Kidney capillary endothelial cell (primary cell): ENCODE measurements at regions not wholly inside any gene's neighbourhood (a gene's known extent, or its start where the extent isn't known, plus 50 kb on each side); places are given as distances from the start of the nearest gene placed in this dataset.

Experiments used
- DNase-seq: peaks from one replicate; pipeline ENCODE4 v3.0.0-alpha.2; 2018; ENCODE audit warnings: low spot score

DNA sequence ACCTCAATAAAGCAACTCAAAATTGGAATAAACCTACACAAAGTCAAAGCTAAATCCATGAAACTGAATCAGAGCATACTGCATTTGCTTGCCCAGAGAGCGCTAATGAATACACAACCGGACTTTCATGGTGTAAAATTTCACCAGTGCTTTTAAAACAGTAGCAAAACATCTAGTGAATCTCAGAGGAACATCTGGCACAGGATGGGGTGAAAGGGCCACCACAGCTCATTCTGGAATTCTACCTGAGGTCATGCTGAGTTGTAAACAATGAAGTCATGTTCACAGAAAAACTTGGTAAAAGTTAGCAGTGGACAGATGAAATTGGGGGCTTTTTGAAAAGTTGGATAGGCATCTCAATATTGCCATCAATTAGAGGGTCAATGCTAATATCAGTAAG lies 125.6 kb upstream of the STXBP5 start:
- no peak for DNase-seq

DNA sequence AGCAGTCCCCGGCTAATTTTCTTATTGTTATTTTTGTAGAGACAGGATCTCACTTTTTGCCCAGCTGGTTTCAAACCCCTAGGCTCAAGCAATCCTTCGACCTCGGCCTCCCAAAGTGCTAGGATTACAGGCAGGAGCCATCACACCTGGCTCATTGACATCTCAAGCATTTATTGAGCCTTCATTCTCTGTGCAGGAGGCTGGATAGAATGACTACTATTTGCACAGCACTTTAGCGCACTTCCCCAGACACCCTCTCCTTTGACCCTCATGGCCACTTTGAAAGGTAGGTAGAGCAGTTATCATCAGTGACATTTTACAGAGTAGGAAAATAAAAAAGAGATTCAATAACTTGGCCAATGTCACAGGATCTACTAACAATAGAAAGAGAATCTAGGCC lies 124.0 kb upstream of the STXBP5 start:
- no peak for DNase-seq

DNA sequence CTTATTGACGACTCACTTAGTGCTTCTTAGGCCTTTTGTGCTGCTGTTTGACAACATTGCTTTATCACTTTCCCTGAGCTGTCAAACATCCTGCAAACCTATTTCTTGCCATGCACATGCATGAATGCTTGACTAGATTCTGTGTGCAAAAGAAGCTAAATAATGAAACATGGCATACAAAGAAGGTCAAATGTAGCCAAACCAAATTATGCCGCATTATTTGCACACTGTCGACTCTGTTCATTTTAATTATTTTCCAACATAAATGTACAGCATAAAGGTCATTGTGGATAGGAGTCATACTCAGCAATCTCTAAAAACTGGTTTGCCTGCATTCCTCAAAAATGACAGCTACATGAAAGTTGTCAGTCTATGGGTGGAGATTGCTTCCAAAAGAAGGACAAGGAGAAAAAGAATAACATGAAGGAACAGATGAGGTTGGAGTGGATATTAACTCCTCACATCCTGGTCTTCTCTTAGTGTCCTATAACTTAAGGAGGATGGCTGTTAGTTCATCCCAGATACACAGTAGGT lies 123.1 kb upstream of the STXBP5 start:
- DNase-seq = no peak

DNA sequence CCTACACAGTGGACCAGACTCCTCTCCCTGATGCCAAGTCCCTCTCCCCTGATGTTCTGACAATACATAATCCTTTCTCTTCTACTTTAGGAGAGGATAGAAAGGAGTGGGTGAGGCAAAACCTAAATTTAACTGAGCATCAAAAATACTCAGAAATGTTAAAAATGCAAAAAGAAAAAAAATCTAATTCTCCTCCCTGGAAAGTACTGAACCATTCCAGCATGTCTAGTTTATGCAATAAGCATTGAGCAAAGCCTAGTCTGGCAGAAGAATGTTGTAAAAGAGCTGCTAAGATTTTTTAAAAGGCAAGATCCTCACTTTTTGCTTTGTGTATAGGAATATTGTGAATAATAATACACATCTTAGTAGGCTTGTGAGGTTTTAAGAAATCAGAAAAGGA lies 116.6 kb upstream of the STXBP5 start:
- no peak for DNase-seq

DNA sequence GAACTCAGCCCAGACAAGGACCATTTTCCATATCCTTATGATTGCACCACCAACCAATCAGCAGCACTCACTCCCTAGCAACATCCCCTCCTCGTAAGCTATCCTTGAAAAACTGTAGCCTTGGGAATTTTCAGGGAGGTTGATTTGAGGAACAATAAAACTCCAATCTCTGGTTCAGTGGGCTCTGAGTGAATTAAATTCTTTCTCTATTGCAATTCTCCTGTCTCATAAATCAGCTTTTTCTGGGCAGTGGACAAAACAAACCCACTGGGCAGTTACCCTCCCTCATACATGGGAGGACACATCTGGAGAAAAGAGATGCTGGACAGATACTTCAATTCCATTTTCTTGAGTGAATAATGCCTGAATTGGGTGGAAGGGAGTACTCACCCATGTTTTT lies 115.4 kb upstream of the STXBP5 start:
- DNase-seq = no peak

DNA sequence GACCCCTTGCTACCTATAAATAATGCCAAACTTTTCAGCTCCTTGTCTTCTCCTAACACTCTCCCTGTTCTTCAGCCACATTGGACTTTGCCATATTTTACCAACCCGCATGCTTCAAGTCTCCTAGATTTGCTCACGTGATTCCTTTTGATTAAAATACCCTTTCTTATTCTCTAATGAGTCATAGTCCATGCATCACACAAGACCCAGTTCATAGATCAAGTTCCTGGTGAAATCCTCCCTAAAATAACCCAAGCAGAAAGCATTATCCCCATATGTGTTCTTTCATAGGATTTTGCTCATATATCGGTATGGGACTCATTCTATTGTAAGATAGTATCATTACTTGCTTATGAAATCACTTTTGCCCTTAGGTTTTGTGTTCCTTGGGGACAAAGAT lies 108.9 kb upstream of the STXBP5 start:
- no peak for DNase-seq

DNA sequence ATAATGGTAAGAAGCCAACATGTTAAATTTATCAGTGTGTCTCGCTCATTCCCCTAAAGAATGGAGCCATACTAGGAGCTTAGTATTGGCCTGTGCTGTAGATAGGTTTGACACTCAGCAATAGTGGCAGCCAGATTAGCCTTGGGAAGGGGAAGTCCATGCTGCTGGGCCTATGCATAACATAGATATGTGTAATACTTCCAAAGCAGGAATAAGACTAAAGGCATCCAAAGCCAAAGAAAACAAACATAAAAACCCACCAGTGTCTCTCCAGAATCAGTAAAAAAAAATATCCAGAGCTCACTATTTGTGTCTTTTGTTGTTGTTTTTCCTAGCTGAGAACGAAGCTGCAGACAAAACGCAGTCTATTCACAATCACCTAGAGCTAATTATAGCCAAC lies 104.2 kb upstream of the STXBP5 start:
- DNase-seq = no peak

DNA sequence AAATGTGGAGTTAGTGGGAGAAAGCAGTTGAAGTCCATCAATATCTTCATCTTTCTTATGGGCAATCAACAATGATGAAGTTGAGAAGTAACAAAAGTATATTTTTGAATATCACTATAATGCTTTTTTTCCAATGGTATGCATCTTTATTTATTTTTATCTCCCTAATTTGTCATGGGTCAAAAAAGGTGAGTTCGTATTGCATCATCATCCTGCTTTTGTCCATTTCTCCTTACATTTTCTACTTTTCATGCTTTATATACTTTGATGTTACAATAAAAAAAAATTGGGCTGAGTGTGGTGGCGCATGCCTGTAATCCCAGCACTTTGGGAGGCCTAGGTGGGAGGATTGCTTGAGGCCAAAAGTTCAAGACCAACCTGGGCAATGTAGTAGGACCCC lies 101.2 kb upstream of the STXBP5 start:
- DNase-seq = no peak

DNA sequence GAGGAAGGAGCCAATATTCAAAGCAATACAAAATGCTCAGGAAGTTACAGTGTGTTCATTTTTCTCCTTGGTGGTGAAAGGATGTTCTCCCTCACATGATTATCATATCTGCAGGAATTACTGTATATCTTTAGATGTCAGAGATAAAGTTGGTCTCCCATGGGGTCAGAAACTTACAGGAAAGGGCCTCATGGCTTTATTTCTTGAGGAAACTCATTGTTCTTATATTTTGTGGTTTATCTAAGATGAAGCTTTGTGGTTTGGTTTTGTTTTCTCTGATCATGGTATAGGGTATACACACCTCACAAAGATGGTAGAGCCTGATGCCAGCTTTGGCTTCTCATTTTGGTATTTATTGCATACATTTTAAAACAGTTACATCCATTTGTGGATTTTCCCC lies 100.5 kb upstream of the STXBP5 start:
- no peak for DNase-seq

DNA sequence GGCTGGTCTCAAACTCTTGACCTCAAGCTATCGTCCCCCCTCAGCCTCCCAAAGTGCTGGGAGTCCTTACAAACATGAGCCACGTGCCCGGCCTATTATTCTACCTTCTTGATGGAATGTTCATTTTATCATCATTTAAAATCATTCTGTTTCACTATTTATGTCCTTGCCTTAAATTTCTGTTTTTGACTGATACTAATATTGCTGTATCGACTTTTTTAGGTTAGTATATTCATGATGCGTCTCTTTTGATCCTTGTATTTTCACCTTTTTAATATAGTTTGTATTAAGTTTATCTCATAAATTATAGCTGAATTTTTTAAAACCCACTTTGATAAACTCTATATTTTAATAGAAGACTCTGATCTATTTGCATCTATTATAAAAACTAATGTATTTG lies 98.4 kb upstream of the STXBP5 start:
- DNase-seq = no peak

DNA sequence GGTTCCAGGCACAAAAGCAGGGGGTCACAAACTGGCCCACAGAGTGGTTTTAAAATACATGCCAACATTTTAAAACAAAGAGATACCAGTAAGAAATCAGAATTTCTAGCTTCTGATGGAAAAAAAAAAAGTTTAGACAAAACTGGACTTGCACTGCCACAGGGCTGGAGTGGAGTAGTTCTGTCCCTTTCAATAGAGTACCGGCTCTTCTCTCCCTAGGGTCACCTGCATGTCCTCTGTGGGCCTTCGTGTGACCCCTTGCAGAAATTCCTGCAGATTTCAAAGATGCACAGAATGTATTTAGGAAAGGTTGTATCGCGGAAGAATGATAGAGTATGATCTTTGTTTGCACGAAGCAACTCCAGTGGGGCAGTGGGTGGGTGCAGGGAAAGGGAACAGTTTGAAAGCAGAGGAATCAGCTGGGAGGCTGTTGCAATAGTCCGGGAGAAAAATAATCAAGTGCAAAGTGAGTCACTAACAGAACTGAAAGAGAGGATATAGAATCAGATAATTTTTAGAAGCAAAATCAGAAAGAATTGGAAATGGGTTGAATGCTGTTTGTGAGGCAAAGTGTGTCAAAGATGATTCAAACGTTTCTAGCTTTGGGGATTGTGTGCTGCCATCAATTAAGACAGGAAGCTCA lies 97.3 kb upstream of the STXBP5 start:
- no peak for DNase-seq

DNA sequence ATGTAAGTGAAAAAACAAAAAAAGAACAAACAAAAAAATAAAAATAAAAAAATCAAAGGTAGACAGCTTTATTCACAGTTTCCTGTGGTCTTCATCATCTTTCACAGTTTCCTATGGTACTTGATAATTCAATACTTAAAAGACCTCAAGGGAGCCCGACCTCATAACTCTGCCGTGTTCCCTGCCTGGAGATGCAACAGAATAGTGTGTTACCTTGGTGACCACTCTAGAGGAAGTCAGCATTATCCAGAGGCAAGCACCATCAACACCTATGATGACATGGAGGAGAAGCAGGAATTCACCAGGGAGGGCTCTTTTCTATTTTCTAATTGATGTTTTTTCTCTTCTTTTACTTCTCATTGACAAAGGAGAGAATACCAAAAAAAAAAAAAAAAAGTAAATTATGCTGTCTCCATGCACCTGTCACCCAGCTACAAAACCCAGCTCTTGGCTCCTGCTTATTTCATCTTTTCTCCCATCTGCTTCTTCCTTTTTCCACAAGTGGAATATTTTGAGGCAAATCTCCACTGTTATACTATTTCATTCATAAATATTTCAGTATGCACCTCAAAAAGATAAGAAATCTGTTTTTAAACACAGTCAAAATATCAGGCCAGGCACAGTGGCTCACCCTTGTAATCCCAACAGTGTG lies 95.8 kb upstream of the STXBP5 start:
- no peak for DNase-seq

DNA sequence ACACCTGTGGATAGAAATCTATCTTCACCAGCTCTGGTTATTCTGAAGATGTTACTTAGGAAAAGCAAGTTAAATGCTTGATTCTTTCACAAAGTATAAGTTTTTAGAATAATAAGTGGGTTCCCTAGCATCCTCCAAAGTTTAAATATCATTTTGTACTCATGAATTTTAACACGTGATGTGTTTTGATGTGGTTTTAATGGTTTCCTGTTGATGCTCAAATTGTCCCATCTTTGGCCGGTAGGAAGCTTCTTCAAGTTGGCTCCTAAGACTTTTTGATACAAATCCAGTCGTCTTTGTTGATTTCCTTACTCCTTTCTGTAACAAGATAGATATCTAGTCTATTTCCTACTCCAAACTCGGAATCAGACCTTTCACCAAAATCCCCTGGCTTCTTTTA lies 94.5 kb upstream of the STXBP5 start:
- DNase-seq = no peak

DNA sequence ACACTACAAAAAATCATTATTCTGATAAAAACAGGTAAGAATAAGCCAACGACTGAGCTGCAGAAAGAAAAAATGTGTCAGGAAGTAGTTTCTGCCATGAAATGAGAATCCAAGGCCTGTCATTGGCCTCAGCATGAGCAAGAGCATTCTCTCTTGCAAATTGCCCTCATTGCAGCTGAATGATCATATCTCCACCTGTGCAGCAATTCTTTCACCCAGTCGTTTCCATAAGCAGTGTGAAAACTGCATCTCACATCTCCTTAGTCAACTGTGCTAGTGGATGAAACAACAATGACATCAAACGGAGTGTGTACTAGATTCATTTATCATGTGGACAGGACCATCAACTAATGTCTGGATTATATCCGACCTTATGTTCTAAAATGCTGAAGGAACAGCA lies 88.2 kb upstream of the STXBP5 start:
- no peak for DNase-seq

DNA sequence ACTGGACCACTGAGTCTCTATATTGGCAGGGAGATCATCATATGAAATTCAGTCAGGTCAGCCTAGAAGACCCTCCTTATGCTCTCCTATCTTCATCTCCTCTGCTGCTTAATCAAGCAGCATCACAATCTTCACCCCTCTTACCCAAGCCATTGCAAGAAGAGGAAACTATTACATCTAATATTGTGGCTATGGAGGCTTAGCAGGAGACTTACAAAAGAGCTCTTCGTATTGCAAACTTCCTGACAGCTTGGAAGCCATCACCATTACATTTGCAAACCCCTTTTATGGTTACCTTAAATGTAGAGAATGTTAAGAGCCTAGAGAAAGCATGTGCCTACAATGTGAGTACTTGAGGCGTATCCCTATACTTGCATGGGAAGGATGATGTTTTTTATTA lies 87.2 kb upstream of the STXBP5 start:
- no peak for DNase-seq

DNA sequence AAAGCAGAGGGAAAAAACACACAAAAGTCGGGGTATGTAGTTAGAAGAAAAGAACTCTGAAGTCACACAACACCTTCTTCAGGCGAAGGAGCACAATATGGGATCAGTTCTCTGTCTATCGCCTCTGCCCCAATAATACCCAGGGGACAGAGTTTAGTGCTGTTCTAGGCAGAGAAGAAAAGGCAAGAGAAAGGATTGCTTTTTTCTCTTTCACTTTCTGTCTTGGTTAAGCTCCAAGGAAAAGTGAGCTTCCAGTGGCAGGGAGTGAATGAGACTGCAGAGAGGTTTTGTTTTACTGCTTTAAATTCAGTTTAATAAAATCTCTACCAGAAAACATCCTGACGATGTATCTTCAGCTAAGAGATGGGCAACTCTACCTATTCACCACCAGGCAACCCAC lies 86.6 kb upstream of the STXBP5 start:
- DNase-seq = no peak

DNA sequence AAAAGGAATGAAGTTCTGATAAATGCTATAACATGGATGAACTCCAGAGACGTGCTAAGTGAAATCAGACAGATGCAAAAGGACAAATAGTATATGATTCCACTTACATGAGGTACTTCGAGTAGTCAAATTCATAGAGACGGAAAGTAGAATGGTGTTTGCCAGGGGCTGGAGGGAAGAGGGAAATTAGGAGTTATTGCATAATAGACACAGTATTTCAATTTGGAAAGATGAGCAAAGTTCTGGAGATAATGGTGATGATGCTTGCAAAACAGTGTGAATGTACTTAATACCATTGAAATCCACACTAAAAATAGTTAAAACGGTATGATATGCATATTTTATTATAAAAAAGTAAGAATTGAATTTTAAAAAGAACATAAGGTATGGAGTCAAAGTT lies 84.9 kb upstream of the STXBP5 start:
- no peak for DNase-seq

DNA sequence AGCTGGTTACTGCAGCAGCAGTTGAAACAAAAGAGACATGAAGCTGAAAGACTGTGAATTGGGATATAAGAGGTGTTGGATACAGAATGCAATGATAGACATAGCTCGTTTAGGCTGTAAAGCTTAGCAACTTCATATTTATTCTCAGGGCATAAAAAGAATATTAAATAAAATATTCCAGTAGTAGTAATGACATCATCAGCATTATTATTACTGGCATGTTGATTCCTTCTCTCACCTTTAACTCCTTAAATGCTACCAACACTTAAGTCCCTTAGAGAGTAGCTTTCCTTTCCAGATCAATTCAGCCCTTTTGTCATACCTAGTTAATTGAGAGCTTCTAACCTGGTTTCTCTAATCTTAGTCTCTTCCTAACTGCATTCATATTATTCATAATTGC lies 81.4 kb upstream of the STXBP5 start:
- no peak for DNase-seq

DNA sequence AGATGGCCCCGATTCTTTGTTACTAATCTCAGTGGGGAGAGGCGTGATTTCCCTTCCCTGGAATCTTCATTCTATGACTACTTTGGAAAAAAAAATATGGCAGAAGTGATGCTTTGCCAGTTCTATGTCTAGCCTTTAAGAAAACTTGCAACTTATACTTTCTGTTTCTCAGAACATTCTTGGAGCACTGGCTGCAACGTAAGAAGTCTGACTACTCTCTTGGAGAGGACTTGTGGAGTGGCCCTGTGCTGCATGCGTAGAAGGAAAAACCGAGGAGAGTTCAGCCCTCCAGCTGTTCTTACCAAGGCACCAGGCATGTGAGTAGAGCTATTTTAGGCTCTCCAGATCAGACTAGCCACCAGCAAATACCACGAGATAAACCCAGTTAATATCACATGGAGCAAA lies 77.6 kb upstream of the STXBP5 start:
- no peak for DNase-seq

DNA sequence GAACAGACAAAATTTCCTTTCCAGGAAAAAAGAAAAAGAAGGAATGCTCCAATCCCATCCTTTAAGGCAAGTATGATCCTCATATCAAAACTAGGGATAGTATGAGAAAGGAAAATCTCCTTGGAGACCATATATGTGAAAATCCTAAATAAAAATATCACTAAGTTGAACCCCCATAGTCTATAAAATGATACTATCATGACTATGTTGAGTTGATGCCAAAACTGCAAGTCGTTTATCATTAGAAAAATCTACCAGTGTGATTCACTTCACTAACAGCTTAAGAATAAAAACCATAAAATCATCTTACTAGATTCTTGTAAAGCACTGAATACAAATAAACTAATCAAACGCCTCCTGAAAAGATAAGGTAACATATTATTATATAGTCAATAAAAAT lies 76.6 kb upstream of the STXBP5 start:
- DNase-seq = no peak

DNA sequence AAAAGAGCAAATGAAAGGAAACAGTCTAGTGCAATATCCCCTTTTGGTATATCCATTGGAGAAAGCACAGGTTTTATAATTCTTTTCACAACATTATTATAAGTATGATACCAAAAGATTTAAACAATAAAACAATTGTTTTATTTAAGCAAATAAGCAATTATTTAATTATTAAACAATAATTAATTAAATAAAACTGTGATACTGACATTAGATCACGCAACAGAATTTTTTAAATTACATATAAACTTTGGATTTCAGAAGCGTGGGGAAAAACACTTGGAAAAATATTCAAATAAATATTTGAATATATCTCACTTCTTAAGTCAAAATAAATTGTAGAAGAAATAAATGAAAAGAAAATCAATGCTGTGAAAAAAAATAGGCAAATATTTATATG lies 76.2 kb upstream of the STXBP5 start:
- no peak for DNase-seq

DNA sequence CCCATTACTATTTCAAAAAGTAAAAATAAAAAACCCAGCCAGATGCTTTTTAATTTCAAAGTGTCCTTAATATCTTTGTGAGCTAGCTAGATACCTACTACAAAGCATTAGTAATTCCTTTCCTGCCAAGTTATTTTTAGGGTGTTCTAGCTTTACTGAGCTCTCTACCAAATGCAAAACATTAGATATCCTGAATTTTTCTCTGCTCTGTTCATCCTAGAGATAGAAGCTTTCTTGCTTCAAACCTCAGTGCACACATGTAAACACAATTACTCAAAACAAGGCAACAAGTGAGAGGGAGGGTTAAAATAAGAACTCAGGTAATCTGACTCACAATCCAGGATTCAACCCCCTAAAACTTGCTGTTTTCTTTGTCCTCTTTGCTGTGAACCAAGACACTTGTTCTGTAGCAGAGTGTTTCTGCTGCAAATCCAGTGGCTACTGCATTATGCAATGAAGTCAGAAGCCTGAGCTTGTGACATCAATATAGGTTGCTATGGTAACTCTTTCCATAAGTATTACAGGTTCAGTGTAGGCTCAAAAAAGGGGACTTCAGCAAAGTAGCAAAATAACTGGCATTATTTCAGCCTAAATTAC lies 72.6 kb upstream of the STXBP5 start:
- DNase-seq = no peak

DNA sequence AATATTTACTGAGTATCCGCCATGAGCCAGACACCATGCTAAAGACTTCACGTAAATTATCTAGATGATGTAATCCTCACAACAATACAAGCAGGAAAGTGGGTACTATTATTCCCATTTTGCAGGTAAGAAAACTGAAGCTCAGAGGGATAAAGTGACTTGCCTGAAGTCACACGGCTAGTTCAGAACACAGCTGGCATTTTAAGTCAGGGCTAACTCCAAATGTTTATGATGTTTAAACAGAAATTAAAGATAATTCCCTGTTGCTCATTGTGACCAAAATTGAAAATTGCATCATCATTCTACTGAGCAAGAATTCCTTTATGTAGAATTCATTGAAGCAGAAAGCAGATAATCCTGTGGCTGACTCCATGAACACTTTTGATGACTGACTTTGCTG lies 71.3 kb upstream of the STXBP5 start:
- DNase-seq = no peak

DNA sequence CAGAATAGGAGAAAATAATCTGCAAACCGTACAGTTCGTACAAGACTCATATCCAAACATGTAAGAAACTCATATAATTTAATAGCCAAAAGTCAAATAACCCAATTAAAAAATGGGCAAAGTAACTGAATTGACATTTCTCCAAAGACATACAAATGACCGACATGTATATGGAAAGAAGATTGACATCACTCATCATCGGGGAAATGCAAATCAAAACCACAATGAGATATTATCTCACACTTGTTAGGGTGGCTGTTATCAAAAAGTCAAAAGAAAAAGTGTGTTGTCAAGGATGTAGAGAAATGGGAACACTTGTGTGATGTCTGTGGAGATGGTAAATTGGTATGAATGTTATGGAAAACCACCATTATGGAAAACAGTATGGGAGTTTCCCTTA lies 70.5 kb upstream of the STXBP5 start:
- no peak for DNase-seq
